GM12878 (cell line): ENCODE measurements at regions not wholly inside any gene's neighbourhood (a gene's known extent, or its start where the extent isn't known, plus 50 kb on each side); places are given as distances from the start of the nearest gene placed in this dataset.

Experiments used
- ATAC-seq: fragments of 200-7000 bp; cut with Tn5 transposase; 3 replicates; pipeline ENCODE4 v1.9.1; 2020; ENCODE audit warnings: mild to moderate bottlenecking, moderate library complexity
- BruUV-seq: library from RNA; stranded (reverse); fragments of 400-500 nt; replicated peaks from 2 replicates; lab custom pipeline; 2021; lab: Mats Ljungman, UMichigan
- CTCF ChIA-PET: fragments of 300-600 bp; sonication (Branson Sonifier 250); formaldehyde crosslinking; extraction: SDS; loops from one replicate; lab custom pipeline; 2021; ENCODE audit warnings: inconsistent platforms; lab: Yijun Ruan, JAX
- POLR2A ChIA-PET: fragments of 350-600 bp; formaldehyde crosslinking; extraction: SDS; loops from one replicate; lab custom pipeline; 2021; ENCODE audit warnings: inconsistent platforms; lab: Charles Lee
- RAD21 ChIA-PET: fragments of 300-600 bp; sonication (Branson Sonifier 250); formaldehyde crosslinking; loops from one replicate; lab custom pipeline; 2023; ENCODE audit warnings: antibody characterized with exemption; ENCODE audit not compliant: unreplicated experiment; lab: Charles Lee
- SMC1A ChIA-PET: fragments of 300-600 bp; sonication (Branson Sonifier 250); formaldehyde crosslinking; loops from one replicate; lab custom pipeline; 2023; ENCODE audit not compliant: unreplicated experiment, uncharacterized antibody; lab: Charles Lee
- DNase-seq: peaks from one replicate; pipeline ENCODE4 v3.0.0-alpha.2; 2011; ENCODE audit warnings: low read depth, low spot score
- FAIRE-seq: peaks from 3 replicates; lab custom pipeline; 2011; peaks lifted over from hg19 to GRCh38; lab: Jason Lieb, UNC
- H2AFZ ChIP-seq: 2 replicates; pipeline ENCODE4 v1.6.0; 2011; ENCODE audit warnings: low read depth, low read length, control low read depth; ENCODE audit not compliant: control insufficient read depth
- H3K27ac ChIP-seq: 2 replicates; pipeline ENCODE4 v1.5.1; 2011; ENCODE audit warnings: control low read depth; ENCODE audit not compliant: control insufficient read depth, insufficient read depth
- H3K27me3 ChIP-seq, 2 experiments: replicated peaks in 1 of 2; 2 replicates each; pipeline versions ENCODE4 v1.6.0 to v1.6.1; 2011; ENCODE audit warnings: low read length in 1 of 2; ENCODE audit not compliant: control insufficient read depth in 2 of 2, insufficient read depth in 2 of 2
- H3K36me3 ChIP-seq, 2 experiments: 2 replicates each; pipeline ENCODE4 v1.5.1; 2011; ENCODE audit warnings: low read length in 1 of 2; ENCODE audit not compliant: control insufficient read depth in 2 of 2, insufficient read depth in 2 of 2
- H3K4me1 ChIP-seq: 2 replicates; pipeline ENCODE4 v1.6.1; 2011; ENCODE audit warnings: mild to moderate bottlenecking, low read length, moderate library complexity, mixed read lengths; ENCODE audit not compliant: control insufficient read depth, insufficient read depth
- H3K4me2 ChIP-seq: 2 replicates; pipeline ENCODE4 v1.6.0; 2011; ENCODE audit warnings: control low read depth; ENCODE audit not compliant: control insufficient read depth, insufficient read depth
- H3K4me3 ChIP-seq: fragments of 200-600 bp; sonication (generic); 2 replicates; pipeline ENCODE4 v1.5.1; 2016
- H3K79me2 ChIP-seq: 2 replicates; pipeline ENCODE4 v1.6.0; 2011; ENCODE audit warnings: low read length; ENCODE audit not compliant: control insufficient read depth, insufficient read depth
- H3K9ac ChIP-seq: 2 replicates; pipeline ENCODE4 v1.8.0; 2011; ENCODE audit warnings: low read length, control low read depth, mixed read lengths; ENCODE audit not compliant: control insufficient read depth, insufficient read depth
- H3K9me3 ChIP-seq: replicated peaks from 3 replicates; pipeline ENCODE4 v1.5.1; 2011; ENCODE audit warnings: mild to moderate bottlenecking, low read length; ENCODE audit not compliant: control insufficient read depth, insufficient read depth
- H4K20me1 ChIP-seq: 2 replicates; pipeline ENCODE4 v1.6.0; 2011; ENCODE audit not compliant: control insufficient read depth, insufficient read depth
- ATF2 ChIP-seq: IDR thresholded peaks from 2 replicates; pipeline ENCODE4 v1.6.1; 2012; ENCODE audit warnings: low read length, inconsistent platforms
- ELK1 ChIP-seq: IDR thresholded peaks from 2 replicates; pipeline ENCODE4 v1.6.1; 2012; ENCODE audit warnings: low read depth, low read length, improper control_type of control experiment
- FOS ChIP-seq: IDR thresholded peaks from 3 replicates; pipeline ENCODE4 v1.6.1; 2011; ENCODE audit warnings: borderline replicate concordance; ENCODE audit not compliant: insufficient read length; ENCODE audit errors: extremely low read depth
- NR2C1 ChIP-seq: fragments of 450-650 bp; IDR thresholded peaks from 2 replicates; pipeline ENCODE4 v1.6.1; 2017; ENCODE audit warnings: antibody characterized with exemption, mild to moderate bottlenecking, moderate library complexity
- PBX3 ChIP-seq: IDR thresholded peaks from 2 replicates; pipeline ENCODE4 v1.6.1; 2011; ENCODE audit warnings: mild to moderate bottlenecking, low read depth, low read length, moderate library complexity; ENCODE audit not compliant: insufficient replicate concordance
- WGBS: methylation state at CpG from one replicate; pipeline ENCODE4 v1.1.6; 2016; ENCODE audit warnings: low lambda C conversion rate; ENCODE audit not compliant: insufficient replicate concordance, insufficient coverage; ENCODE audit errors: missing lambda C conversion rate; 5-methylcytosine and 5-hydroxymethylcytosine counted together
- in situ Hi-C: fragments of 300-500 bp; cut with MboI; formaldehyde crosslinking; loops from 9 replicates; pipeline ENCODE4 v1.14.3; 2018; ENCODE audit warnings: mixed read lengths
- intact Hi-C: fragments of 100-400 bp; cut with micrococcal nuclease; formaldehyde crosslinking; loops from one replicate; pipeline ENCODE4 v1.14.2; 2022; ENCODE audit not compliant: unreplicated experiment

- no peak for TF ChIP-seq PBX3
- TF ChIP-seq FOS: no peak
These were observed 226.9 kb downstream of the CYRIA start (continued) for GRCh38 chr2:16438613-16439321.

- WGBS: 0% methylated on average over 5 of the region's 5 CpGs
- ChIA-PET SMC1A (interaction anchor here (0.5 kb wide), 1 partner anchor 10 kb away, joined by 3 read pairs; no protein-coding TSS in a partner anchor), POLR2A (no interaction called here), RAD21 (no interaction called here), CTCF (interaction anchor here (0.5 kb wide), 1 partner anchor 144 kb away, joined by 3 read pairs; no protein-coding TSS in a partner anchor)
- BruUV-seq: no TSS peak
- intact Hi-C loops (no loop called here), in situ Hi-C loops (no loop called here)
- TF ChIP-seq ATF2 (no peak), ELK1 (no peak), NR2C1 (no peak)
- Histone ChIP-seq H3K4me2 (no peak overlapping the region), H3K27ac (no peak overlapping the region), H3K9ac (no peak overlapping the region), H3K9me3 (no peaks in the 10 kb centered on the region), H3K36me3 (no peaks in the 10 kb centered on the region), H3K4me1 (no peaks in the 10 kb centered on the region), H3K79me2 (no peaks in the 10 kb centered on the region), H4K20me1 (no peaks in the 10 kb centered on the region), H2AFZ (no peak overlapping the region), H3K4me3 (no peak overlapping the region), H3K27me3 (peaks cover 0 to 2% of the 10 kb centered on the region in 2 experiments; a peak in 1 of 4 replicates)
- no peak for FAIRE-seq
- ATAC-seq: no peak
- DNase-seq: no peak
These were observed 228.4 kb downstream of the CYRIA start for GRCh38 chr2:16437189-16437588.
